Left ventricle myocardium inferior (tissue), 1 donor: ENCODE measurements at regions not wholly inside any gene's neighbourhood (a gene's known extent, or its start where the extent isn't known, plus 50 kb on each side); places are given as distances from the start of the nearest gene placed in this dataset.
"Not testable (repeated sequence)": the region's sequence is repeated elsewhere in the genome, so short reads cannot be mapped to it uniquely, and the experiment has no call there.

Experiments
- DNase-seq: peaks from one replicate; pipeline ENCODE4 v3.0.0-alpha.2; 2020
- H3K27ac ChIP-seq: fragments of 200-600 bp; replicated peaks from 2 replicates; pipeline ENCODE4 v1.8.0; 2021
- H3K27me3 ChIP-seq: fragments of 200-600 bp; 2 replicates; pipeline ENCODE4 v1.8.0; 2021; ENCODE audit warnings: low read depth
- H3K36me3 ChIP-seq: fragments of 200-600 bp; 2 replicates; pipeline ENCODE4 v1.8.0; 2021
- H3K4me1 ChIP-seq: fragments of 200-600 bp; 2 replicates; pipeline ENCODE4 v1.8.0; 2021
- H3K4me3 ChIP-seq: fragments of 200-600 bp; 2 replicates; pipeline ENCODE4 v1.8.0; 2021; ENCODE audit warnings: mild to moderate bottlenecking, moderate library complexity
- H3K9me3 ChIP-seq: fragments of 200-600 bp; replicated peaks from 2 replicates; pipeline ENCODE4 v1.8.0; 2021
- CTCF ChIP-seq: fragments of 200-600 bp; IDR thresholded peaks from 2 replicates; pipeline ENCODE4 v1.8.0; 2021; ENCODE audit warnings: antibody characterized with exemption, mild to moderate bottlenecking, borderline replicate concordance
- intact Hi-C: fragments of 100-400 bp; cut with micrococcal nuclease; formaldehyde crosslinking; loops from one replicate; pipeline ENCODE4 v1.11.0; 2022
- donor health status: DM: no; HTN: yes; CAD: no; lungs with severe emphysema.

DNA sequence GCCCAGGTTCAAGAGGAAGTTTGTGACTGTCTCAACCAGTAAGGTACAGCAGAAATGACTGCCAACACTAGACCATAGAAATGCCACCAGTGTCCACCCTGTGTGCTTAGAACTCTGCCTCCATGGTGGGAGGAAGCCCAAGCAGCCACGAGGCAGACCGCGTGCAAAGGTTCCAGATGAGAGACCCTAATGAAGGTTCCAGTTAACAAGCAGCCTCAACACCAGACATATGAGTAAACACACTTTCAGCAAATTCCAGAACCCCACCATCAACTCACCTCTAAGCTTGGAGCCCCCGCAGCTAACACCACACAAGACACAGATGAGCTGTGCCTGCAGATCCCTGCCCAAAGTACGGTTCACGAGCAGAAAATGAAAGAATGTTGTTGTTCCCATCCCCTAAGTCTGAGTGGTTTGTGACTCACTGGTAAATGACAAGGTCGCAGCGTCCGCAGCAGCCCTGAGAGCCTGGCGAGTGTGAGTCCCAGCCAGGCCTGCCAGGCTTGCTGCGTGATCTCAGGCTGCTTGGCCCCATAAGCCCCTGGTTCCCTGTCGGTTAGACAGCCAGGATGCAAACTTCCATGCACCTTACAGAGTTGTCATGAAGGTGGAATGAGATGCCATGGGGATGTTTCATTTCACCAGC lies 193.7 kb downstream of the C16orf95 start:
- no peak for TF ChIP-seq CTCF
- DNase-seq, result no peak
- peaks cover 11% of the 10 kb centered on the region for H3K9me3 ChIP-seq
- H3K4me3 ChIP-seq, result no peak overlapping the region
- peaks cover 16% of the 10 kb centered on the region for H3K4me1 ChIP-seq
- no peak overlapping the region for H3K27ac ChIP-seq
- peaks cover 93% of the 10 kb centered on the region for H3K27me3 ChIP-seq
- H3K36me3 ChIP-seq, result no peaks in the 10 kb centered on the region
- intact Hi-C loops, result no loop called here

DNA sequence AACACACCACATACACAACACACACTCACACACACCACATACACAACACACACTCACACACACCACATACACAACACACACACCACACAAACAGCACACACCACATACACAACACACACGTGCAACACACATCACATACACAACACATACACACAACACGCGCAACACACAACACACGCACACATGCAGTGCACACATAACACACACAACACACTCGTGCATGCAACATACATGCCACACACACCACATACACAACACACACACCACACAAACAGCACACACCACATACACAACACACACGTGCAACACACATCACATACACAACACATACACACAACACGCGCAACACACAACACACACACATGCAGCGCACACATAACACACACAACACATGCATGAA lies 192.8 kb downstream of the C16orf95 start:
- H3K4me3 ChIP-seq, H3K27ac ChIP-seq, DNase-seq, H3K36me3 ChIP-seq, intact Hi-C loops: not testable (repeated sequence)
- Histone ChIP-seq H3K27me3 (peaks cover 93% of the 10 kb centered on the region), H3K9me3 (peaks cover 18% of the 10 kb centered on the region), H3K4me1 (peaks cover 16% of the 10 kb centered on the region)

DNA sequence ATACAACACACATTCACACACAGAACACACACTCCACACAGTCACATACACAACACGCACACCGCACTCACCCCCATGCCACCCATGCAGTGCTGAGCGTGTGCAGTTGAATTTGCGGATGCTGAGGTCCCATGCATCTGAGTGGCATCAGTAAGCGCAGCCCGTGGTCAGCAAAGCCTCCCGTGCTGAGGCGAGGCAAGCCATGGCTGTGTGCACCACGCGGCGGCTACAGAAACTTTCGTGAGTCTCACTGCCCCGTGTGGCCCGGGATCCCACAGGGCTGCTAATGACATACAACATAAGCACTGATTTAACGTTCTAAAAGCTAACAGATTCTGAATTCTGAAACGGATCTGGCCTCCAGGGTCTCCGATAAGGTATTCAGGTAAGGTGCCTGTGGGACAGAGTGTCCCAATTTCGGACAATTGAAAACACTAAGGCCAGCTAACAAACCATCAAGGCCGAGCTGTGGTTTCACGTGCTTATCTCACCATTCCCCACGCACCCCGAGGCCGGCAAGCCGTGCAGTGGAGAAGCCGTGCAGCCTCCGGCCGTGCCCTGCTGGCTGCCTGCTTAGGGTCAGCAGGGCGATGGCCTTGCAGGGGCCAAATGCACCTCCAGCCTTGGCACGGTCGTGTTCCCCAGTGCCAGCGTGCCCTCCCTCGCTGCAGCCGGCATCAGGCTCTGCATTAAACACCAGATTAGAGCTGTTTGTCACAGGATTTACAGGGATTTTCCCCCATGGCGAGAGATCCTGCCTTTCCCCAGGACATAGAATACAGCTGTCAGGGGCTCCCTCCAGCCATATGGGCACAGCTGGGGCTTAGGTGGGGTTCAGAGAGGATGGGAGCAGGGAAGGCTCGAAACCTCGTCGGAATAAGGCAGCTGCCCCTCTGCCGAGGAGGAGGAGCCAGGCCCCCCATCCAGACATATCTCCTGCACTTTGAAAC lies 191.7 kb downstream of the C16orf95 start:
- no peaks in the 10 kb centered on the region for H3K36me3 ChIP-seq
- H3K27me3 ChIP-seq, result peaks cover 93% of the 10 kb centered on the region
- DNase-seq, result no peak
- H3K9me3 ChIP-seq, result peaks cover 18% of the 10 kb centered on the region
- H3K4me3 ChIP-seq, result peak overlapping the region; percentile 9
- peaks cover 16% of the 10 kb centered on the region for H3K4me1 ChIP-seq
- peak overlapping the region; percentile 72 for H3K27ac ChIP-seq
- TF ChIP-seq CTCF, result no peak
- intact Hi-C loops, result no loop called here

DNA sequence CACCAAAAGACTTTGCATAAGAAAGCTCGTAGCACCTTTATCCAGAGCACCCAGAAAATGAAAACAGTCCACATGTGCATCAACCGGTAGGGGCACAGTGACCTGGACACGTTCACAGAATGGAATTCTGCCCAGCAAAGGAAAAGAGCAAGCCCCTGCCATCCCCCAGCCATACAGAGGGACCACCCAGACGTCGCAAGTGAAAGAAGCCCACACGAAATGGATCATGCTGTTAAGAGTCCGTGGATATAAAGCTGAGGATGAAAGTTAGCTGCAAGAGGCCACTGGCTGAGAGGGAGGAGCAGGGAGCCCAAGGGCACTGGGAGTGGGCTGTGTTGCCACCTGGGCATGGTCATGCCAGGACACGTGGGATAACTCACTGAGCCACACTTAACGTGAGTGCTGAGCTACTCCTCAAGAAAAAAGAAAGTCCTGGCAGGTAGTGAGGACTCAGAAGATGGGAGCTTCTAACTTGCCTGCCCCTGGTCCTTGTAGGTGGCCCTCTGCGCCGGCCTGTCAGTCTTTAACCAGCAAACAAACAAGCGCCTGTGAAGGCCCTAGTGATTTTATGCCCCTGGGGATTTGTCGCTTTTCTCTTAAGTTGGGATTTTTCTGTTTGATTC lies 190.7 kb downstream of the C16orf95 start:
- no peak for DNase-seq
- peaks cover 89% of the 10 kb centered on the region for H3K27me3 ChIP-seq

DNA sequence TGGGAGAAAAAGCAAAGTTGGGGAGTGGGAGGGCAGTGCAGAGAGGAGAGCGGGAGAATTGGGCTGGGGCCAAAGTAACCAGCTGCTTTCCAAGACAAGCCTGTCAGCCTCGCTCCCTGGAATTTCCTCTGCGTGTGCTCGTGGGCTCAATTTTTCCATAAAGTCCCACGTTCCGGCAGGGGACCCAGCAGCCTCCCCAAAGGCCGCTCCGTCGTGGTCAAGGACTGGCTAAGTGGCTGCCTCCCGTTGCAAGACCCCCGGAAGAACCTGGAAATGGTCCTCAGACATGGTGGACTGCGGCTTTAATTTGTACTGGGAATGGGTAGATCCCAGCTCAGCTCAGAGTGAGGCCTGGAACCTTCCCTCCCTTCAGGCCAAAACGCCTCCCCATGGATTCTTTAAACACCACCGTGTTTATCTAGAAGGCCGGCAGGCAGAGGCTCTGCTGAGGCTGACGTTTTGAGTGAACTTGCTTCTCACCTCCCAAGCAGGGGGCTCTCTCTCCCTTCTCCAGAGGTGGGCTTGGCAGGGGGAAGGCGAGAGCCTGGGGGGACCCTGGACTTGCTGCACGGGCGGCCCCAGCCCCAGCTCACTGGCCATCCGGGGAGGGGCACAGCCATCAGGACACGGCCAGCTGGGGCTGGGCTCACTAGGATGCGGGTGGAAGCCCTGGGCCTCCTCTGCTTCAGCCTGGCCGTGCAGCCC lies 190.0 kb downstream of the C16orf95 start:
- Histone ChIP-seq H3K4me3 (peak overlapping the region; percentile 32), H3K27ac (peak overlapping the region; percentile 72), H3K36me3 (no peaks in the 10 kb centered on the region), H3K27me3 (peaks cover 90% of the 10 kb centered on the region), H3K9me3 (peaks cover 30% of the 10 kb centered on the region), H3K4me1 (peaks cover 16% of the 10 kb centered on the region)
- TF ChIP-seq CTCF, result no peak
- DNase-seq, result peak; percentile 50
- intact Hi-C loops, result no loop called here

More for the DNA sequence above, 190.7 kb downstream of the C16orf95 start:
- no peak for TF ChIP-seq CTCF
- Histone ChIP-seq H3K4me3 (peak overlapping the region; percentile 32), H3K27ac (peak overlapping the region; percentile 72), H3K9me3 (peaks cover 23% of the 10 kb centered on the region), H3K4me1 (peaks cover 16% of the 10 kb centered on the region), H3K36me3 (no peaks in the 10 kb centered on the region)
- intact Hi-C loops, result no loop called here
